GM13977 (cell line): ENCODE measurements at regions not wholly inside any gene's neighbourhood (a gene's known extent, or its start where the extent isn't known, plus 50 kb on each side); places are given as distances from the start of the nearest gene placed in this dataset.

Experiments used
- DNase-seq: peaks from one replicate; pipeline ENCODE4 v3.0.0; 2012; ENCODE audit warnings: low spot score
- CTCF ChIP-seq: IDR thresholded peaks from 2 replicates; pipeline ENCODE4 v1.5.1; 2012; ENCODE audit warnings: mild to moderate bottlenecking, control low read depth; ENCODE audit not compliant: insufficient read depth; ENCODE audit errors: extremely low read depth, missing control alignments
- in situ Hi-C: fragments of 300-500 bp; cut with MboI; formaldehyde crosslinking; loops from one replicate; pipeline ENCODE4 v1.12.0; 2022; ENCODE audit warnings: low sequenced_read_pairs, low pct_unique_long_range_greater_than_20kb, mixed read lengths, inconsistent platforms; ENCODE audit not compliant: unreplicated experiment

- in situ Hi-C loops, result no loop called here
- no peak for TF ChIP-seq CTCF
Observed at GRCh38 chr5:145587308-145587672, 247.9 kb downstream of the PRELID2 start.

GRCh38 chr5:145586661-145587307, 248.4 kb downstream of the PRELID2 start:
- DNase-seq, result no peak
- in situ Hi-C loops, result no loop called here
- no peak for TF ChIP-seq CTCF

More at GRCh38 chr5:145587308-145587672, 247.9 kb downstream of the PRELID2 start:
- DNase-seq, result no peak

GRCh38 chr5:145585443-145586148, 249.5 kb downstream of the PRELID2 start:
- in situ Hi-C loops, result no loop called here
- no peak for DNase-seq
- no peak for TF ChIP-seq CTCF

GRCh38 chr5:145579301-145579700, 255.8 kb downstream of the PRELID2 start:
- TF ChIP-seq CTCF, result no peak
- DNase-seq, result no peak
- in situ Hi-C loops, result no loop called here

- in situ Hi-C loops, result no loop called here
- no peak for DNase-seq
- TF ChIP-seq CTCF, result no peak
Observed at GRCh38 chr5:145574889-145575573, 260.1 kb downstream of the PRELID2 start.

GRCh38 chr5:145568581-145568980, 266.6 kb downstream of the PRELID2 start:
- in situ Hi-C loops, result no loop called here
- no peak for DNase-seq
- no peak for TF ChIP-seq CTCF
